Liver (tissue), 8 donors: ENCODE measurements at regions not wholly inside any gene's neighbourhood (a gene's known extent, or its start where the extent isn't known, plus 50 kb on each side); places are given as distances from the start of the nearest gene placed in this dataset.
"Not testable (repeated sequence)": the region's sequence is repeated elsewhere in the genome, so short reads cannot be mapped to it uniquely, and the experiment has no call there.

ENCODE experiments used
- DNase-seq: peaks from one replicate; pipeline ENCODE4 v3.0.0-alpha.2; 2017; ENCODE audit warnings: low spot score
- H3K27ac ChIP-seq, 2 donors: one replicate each; pipeline ENCODE4 v1.7.0; 2013; ENCODE audit warnings: inconsistent platforms in 2 of 2, low read length in 2 of 2, control low read depth in 1 of 2, low read depth in 1 of 2, mild to moderate bottlenecking in 1 of 2
- H3K27me3 ChIP-seq, 4 donors: one replicate each; pipeline versions ENCODE4 v1.6.1 to v1.7.0; 2013; ENCODE audit warnings: low read length in 3 of 4, inconsistent platforms in 1 of 4, mild to moderate bottlenecking in 1 of 4, moderate library complexity in 1 of 4; ENCODE audit not compliant: control insufficient read depth in 4 of 4, insufficient read depth in 4 of 4
- H3K36me3 ChIP-seq, 4 donors: one replicate each; pipeline versions ENCODE4 v1.6.1 to v1.7.0; 2013; ENCODE audit warnings: low read length in 3 of 4, mild to moderate bottlenecking in 3 of 4, low read depth in 1 of 4, moderate library complexity in 1 of 4; ENCODE audit not compliant: control insufficient read depth in 4 of 4, insufficient read depth in 3 of 4
- H3K4me1 ChIP-seq, 4 donors: one replicate each; pipeline versions ENCODE4 v1.6.1 to v1.7.0; 2013; ENCODE audit warnings: low read length in 3 of 4, mild to moderate bottlenecking in 3 of 4, moderate library complexity in 1 of 4; ENCODE audit not compliant: control insufficient read depth in 4 of 4, insufficient read depth in 4 of 4
- H3K4me3 ChIP-seq, 3 donors: one replicate each; pipeline versions ENCODE4 v1.6.1 to v1.7.0; 2013; ENCODE audit warnings: low read length in 3 of 3, control low read depth in 1 of 3, low read depth in 1 of 3, mild to moderate bottlenecking in 1 of 3
- H3K9ac ChIP-seq, 2 donors: one replicate each; pipeline ENCODE4 v1.7.0; 2013; ENCODE audit warnings: low read length in 2 of 2, mild to moderate bottlenecking in 2 of 2, moderate library complexity in 2 of 2, control low read depth in 1 of 2, low read depth in 1 of 2
- H3K9me3 ChIP-seq, 4 donors: one replicate each; pipeline versions ENCODE4 v1.6.1 to v1.7.0; 2013; ENCODE audit warnings: low read length in 3 of 4; ENCODE audit not compliant: control insufficient read depth in 4 of 4
- ATF3 ChIP-seq: IDR thresholded peaks from 2 replicates; pipeline ENCODE4 v1.6.1; 2016; ENCODE audit warnings: antibody characterized with exemption
- CTCF ChIP-seq: fragments of 150-350 bp; IDR thresholded peaks from 2 replicates; pipeline ENCODE4 v1.5.1; 2017; ENCODE audit warnings: improper control_type of control experiment, low read depth, low read length; ENCODE audit not compliant: missing input control
- FOXA1 ChIP-seq: IDR thresholded peaks from 2 replicates; pipeline ENCODE4 v1.6.1; 2016; ENCODE audit warnings: antibody characterized with exemption
- FOXA2 ChIP-seq: IDR thresholded peaks from 2 replicates; pipeline ENCODE4 v1.6.1; 2016; ENCODE audit warnings: antibody characterized with exemption
- GABPA ChIP-seq, 2 donors: IDR thresholded peaks in 1 of 2; conservative IDR thresholded peaks in 1 of 2; 2 replicates each; pipeline ENCODE4 v1.6.1; 2016; ENCODE audit warnings: antibody characterized with exemption in 2 of 2, mild to moderate bottlenecking in 1 of 2, moderate library complexity in 1 of 2
- JUND ChIP-seq, 2 donors: IDR thresholded peaks; 2 replicates each; pipeline ENCODE4 v1.6.1; 2016; ENCODE audit warnings: antibody characterized with exemption in 2 of 2
- MAX ChIP-seq: IDR thresholded peaks from 2 replicates; pipeline ENCODE4 v1.6.1; 2016; ENCODE audit warnings: antibody characterized with exemption
- RAD21 ChIP-seq, 2 donors: IDR thresholded peaks; 2 replicates each; pipeline ENCODE4 v1.6.1; 2016; ENCODE audit warnings: antibody characterized with exemption in 2 of 2, mild to moderate bottlenecking in 2 of 2
- RXRA ChIP-seq, 2 donors: IDR thresholded peaks; 2 replicates each; pipeline ENCODE4 v1.6.1; 2017 to 2018; ENCODE audit warnings: antibody characterized with exemption in 2 of 2, mild to moderate bottlenecking in 1 of 2
- SP1 ChIP-seq: IDR thresholded peaks from 2 replicates; pipeline ENCODE4 v1.6.1; 2018; ENCODE audit warnings: antibody characterized with exemption, mild to moderate bottlenecking
- TAF1 ChIP-seq: conservative IDR thresholded peaks from 2 replicates; pipeline ENCODE4 v1.6.1; 2016; ENCODE audit warnings: antibody characterized with exemption, mild to moderate bottlenecking
- YY1 ChIP-seq: IDR thresholded peaks from 2 replicates; pipeline ENCODE4 v1.6.1; 2016; ENCODE audit warnings: antibody characterized with exemption, mild to moderate bottlenecking
- WGBS: extraction: QIAGEN DNeasy Blood & Tissue Kit; methylation state at CpG from one replicate; pipeline ENCODE4 v1.1.7; 2013; 5-methylcytosine and 5-hydroxymethylcytosine counted together
- TF ChIP-seq, protein P1 (sequence below): IDR thresholded peaks from 2 replicates; pipeline ENCODE4 v1.6.1; 2016; ENCODE audit warnings: antibody characterized with exemption
- TF ChIP-seq, protein P2 (sequence below): IDR thresholded peaks from 2 replicates; pipeline ENCODE4 v1.6.1; 2016; ENCODE audit warnings: antibody characterized with exemption, mild to moderate bottlenecking
- donor health status: healthy.
- donor health status: healthy.
- donor health status: healthy.
- donor health status: healthy.
- donor health status: healthy.

DNA sequence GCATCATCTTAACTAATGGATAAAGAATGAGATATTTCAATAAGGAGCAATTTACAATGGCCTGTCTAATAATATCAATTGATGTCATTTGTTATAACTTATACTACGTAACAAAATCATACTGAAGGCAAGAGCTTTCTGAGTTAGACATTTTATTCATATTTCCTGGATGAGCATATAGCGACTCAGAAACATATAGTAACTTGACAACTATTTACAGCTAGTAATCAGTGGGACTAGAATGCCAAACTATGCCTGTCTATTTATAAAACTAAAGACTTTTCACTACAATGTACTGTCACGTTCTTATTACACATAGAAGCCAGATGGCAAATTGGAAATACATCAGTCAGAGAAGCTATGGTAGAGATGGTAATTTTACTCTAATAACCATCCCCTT is 766.2 kb upstream of the TMEFF2 start (continued):
- TF ChIP-seq, protein P1, sequence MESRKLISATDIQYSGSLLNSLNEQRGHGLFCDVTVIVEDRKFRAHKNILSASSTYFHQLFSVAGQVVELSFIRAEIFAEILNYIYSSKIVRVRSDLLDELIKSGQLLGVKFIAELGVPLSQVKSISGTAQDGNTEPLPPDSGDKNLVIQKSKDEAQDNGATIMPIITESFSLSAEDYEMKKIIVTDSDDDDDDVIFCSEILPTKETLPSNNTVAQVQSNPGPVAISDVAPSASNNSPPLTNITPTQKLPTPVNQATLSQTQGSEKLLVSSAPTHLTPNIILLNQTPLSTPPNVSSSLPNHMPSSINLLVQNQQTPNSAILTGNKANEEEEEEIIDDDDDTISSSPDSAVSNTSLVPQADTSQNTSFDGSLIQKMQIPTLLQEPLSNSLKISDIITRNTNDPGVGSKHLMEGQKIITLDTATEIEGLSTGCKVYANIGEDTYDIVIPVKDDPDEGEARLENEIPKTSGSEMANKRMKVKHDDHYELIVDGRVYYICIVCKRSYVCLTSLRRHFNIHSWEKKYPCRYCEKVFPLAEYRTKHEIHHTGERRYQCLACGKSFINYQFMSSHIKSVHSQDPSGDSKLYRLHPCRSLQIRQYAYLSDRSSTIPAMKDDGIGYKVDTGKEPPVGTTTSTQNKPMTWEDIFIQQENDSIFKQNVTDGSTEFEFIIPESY, result no peak
- TF ChIP-seq YY1, result no peak
- no peak for TF ChIP-seq MAX
- no peak for TF ChIP-seq FOXA2
- no peak for TF ChIP-seq TAF1
- no peak for TF ChIP-seq SP1

GRCh38 chr2:192958615-192959014 is 763.9 kb upstream of the TMEFF2 start:
- not testable (repeated sequence) for H3K4me1 ChIP-seq, H3K36me3 ChIP-seq, H3K9ac ChIP-seq, H3K27ac ChIP-seq, H3K4me3 ChIP-seq, H3K9me3 ChIP-seq, H3K27me3 ChIP-seq, DNase-seq
- 80% methylated on average over 7 of the region's 7 CpGs for WGBS

GRCh38 chr2:192957425-192957824 is 762.7 kb upstream of the TMEFF2 start:
- Histone ChIP-seq H3K4me3 (no peak overlapping the region), H3K9me3 (no peaks in the 10 kb centered on the region), H3K36me3 (no peaks in the 10 kb centered on the region), H3K27ac (no peak overlapping the region), H3K27me3 (no peaks in the 10 kb centered on the region), H3K9ac (no peak overlapping the region), H3K4me1 (no peaks in the 10 kb centered on the region)
- WGBS, result 92% methylated on average over 5 of the region's 5 CpGs
- TF ChIP-seq CTCF (no peak), RXRA (IDR thresholded peaks at IDR 0.05) (no peak), FOXA1 (no peak), SP1 (no peak), JUND (IDR thresholded peaks at IDR 0.05) (no peak), RAD21 (IDR thresholded peaks at IDR 0.05) (no peak), YY1 (no peak), GABPA (IDR thresholded peaks at IDR 0.05 in 1 of 2, conservative IDR thresholded peaks at IDR 0.05 in 1 of 2) (no peak), TAF1 (no peak), FOXA2 (no peak), ATF3 (no peak)
- TF ChIP-seq, protein P2, sequence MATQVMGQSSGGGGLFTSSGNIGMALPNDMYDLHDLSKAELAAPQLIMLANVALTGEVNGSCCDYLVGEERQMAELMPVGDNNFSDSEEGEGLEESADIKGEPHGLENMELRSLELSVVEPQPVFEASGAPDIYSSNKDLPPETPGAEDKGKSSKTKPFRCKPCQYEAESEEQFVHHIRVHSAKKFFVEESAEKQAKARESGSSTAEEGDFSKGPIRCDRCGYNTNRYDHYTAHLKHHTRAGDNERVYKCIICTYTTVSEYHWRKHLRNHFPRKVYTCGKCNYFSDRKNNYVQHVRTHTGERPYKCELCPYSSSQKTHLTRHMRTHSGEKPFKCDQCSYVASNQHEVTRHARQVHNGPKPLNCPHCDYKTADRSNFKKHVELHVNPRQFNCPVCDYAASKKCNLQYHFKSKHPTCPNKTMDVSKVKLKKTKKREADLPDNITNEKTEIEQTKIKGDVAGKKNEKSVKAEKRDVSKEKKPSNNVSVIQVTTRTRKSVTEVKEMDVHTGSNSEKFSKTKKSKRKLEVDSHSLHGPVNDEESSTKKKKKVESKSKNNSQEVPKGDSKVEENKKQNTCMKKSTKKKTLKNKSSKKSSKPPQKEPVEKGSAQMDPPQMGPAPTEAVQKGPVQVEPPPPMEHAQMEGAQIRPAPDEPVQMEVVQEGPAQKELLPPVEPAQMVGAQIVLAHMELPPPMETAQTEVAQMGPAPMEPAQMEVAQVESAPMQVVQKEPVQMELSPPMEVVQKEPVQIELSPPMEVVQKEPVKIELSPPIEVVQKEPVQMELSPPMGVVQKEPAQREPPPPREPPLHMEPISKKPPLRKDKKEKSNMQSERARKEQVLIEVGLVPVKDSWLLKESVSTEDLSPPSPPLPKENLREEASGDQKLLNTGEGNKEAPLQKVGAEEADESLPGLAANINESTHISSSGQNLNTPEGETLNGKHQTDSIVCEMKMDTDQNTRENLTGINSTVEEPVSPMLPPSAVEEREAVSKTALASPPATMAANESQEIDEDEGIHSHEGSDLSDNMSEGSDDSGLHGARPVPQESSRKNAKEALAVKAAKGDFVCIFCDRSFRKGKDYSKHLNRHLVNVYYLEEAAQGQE, result no peak
- TF ChIP-seq, protein P1, result no peak
- DNase-seq, result no peak
